HG03139 (cell line): ENCODE measurements at regions not wholly inside any gene's neighbourhood (a gene's known extent, or its start where the extent isn't known, plus 50 kb on each side); places are given as distances from the start of the nearest gene placed in this dataset.

Experiments used
- ATAC-seq: cut with Tn5 transposase; IDR thresholded peaks from one replicate; pipeline ENCODE4 v1.9.1; 2021; ENCODE audit not compliant: unreplicated experiment

GRCh38 chr1:209342441-209343175, 240.9 kb upstream of the CAMK1G start:
- ATAC-seq: no peak

DNA sequence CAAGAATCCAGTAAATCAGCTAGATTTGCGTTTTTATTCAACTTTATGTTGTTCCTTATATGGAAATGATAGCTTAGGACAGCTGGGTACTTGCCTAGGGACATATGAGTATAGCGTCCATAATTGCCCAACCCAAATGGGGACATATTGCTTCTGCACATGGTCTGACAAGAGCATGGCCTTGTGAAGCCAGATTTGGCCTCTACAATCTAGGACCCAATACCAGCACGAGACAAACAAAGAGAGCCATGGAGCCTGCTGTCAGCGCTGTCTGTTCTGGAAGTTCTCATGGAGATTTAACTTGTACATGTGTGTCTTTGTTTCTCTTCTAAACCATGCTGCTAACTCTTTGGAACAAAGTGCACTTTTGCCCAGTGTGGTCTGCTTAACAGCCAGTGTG, 240.0 kb upstream of the CAMK1G start:
- no peak for ATAC-seq

DNA sequence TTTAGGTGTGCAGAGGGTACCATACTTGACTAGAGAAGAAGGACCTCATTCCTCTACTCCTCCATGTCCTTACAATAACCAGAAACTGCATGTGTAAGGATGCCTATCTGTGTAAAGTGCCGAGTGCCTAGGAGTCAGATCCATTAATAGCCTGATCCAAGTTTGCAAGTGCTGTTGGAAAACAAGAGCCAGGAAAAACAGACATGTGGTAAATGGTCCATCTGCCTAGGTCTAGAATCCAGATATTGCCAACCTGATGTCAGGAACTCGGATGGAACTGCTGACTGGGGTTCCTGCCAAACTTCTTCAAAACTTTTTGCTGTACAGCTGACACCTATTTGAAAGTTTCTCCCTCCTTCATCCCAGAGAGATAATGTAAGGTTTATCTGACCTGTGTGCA, 239.4 kb upstream of the CAMK1G start:
- ATAC-seq: no peak

DNA sequence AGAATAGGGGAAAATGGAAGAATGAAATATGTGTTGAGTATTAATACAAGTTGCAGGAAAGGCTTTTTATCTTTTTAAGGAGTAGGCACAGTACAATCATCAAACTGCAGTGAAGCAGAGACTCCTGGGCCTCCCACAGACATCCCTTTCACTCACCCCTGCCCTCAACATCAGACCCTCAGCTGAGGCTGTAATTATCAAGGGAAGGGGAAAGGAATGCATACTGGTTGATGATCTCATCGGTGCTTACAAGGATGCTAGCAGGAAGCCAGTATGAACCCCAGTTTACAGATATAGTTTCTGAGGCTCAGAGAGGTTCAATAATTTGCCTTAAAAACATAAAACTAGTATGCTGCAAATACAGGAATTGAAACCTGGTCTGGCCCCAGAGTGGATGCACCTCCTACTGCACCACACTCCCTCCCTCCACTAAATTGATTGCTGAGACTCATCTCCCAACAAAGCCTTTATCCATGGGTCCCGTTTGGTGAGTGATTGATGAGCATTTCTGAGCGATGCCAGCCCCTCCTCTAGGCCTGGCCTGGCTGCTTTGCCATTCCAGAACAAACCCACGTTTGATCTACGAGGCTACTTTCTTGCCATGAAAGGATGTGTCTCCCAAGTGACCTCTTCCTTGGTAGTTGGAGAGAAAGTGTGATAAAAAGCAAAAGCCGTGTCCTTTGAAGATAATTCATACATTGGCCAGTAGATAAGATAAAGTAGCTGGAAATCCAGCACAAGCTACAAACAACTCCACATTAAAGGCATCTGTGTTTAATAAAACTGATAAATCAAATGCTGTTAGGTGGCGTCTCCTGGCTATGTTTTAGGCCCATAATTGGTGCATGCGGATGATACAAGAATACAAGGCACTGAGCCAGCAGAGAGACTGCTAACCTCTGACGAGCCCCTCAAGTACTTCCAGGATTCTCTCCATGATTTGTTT, 233.9 kb upstream of the CAMK1G start:
- no peak for ATAC-seq

DNA sequence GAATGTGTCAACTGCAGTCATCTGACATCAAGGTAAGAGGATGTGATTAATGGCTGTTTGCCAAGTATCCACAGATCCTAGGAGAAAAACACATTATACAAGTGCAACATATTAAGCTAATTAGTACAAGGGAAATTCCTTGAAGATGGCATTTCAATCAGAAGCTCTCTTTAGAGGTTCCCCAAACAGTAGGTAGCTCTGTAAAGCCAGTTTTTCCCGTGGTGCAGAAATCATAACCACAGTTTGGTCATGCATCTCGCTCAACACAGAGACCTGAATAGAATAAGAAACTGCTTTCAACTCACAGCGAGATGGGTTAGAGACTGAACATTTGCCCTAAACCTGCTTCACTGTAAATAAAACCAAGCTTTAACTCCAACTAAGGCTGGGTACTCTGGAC, 230.5 kb upstream of the CAMK1G start:
- no peak for ATAC-seq

DNA sequence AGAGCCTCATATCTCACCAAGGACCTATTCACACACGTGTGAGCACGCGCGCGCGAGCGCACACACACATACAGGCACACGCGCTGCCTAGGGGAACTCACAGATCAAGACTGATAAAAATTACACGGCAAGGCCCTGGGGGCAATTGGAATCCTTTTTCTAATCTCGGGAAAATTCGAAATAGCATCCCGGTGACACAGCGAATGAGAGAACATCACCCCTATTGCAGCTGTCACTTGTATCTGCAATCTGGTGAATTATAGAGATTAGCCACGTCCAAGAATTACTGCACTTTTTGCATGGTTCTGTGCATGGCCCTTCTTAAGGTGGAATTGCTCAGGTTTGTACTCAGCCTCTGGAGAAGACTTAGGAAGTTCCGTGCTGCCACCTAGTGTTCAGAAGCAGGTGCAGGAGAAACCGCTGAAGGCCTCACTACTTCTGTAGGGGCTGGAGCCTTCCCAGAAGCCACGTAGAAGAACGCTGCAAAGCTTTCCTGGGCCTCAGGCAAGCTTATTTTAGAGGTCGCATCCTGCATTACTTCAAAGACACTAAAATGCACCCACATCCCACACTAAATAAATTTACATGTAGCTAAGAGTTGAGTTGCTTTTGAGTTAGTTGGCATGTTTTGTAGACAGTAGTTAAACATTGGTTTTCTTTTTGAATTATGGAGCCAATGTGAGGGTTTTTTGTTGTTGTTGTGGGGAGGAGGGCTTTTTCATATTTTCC, 229.2 kb upstream of the CAMK1G start:
- ATAC-seq: peak; percentile 84

GRCh38 chr1:209354840-209355165, 228.7 kb upstream of the CAMK1G start:
- no peak for ATAC-seq

DNA sequence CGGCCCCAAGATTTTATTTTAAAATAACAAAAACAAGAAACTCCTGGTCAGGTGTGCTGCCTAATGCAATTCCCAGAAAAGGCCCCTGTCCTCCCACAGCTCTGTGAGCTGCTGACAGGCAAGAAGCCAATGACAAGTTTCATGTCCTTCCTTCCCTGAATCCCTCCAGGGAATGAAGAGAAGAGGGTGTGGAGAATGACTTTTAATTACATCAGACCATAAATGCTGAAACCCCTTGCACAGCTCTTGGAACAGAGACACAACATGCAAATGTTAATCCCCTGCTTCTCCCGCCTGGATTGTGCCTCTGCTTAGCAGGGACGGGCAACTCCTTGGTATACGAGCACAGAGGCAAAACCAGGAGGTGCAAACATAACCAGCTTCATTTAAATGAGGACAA, 228.1 kb upstream of the CAMK1G start:
- no peak for ATAC-seq

DNA sequence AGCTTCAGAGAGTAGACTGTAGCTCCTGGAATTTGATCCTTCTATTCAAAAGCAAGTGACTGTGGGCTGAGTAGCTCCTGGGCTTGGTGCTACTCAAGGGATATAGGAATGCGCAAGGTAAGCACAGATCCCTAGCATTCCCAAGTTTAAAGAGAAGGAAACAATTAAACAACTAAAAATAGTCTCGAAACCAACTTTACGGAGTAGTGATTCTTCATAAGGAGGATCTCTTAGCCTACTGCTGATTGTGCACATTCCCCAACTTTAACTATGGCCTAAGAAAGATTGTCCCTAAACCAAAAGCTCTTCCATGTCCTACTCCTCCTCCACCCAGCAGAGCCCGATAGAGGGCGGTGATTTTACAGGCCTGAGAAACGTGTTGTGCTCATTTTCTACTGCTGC, 226.5 kb upstream of the CAMK1G start:
- ATAC-seq: no peak

DNA sequence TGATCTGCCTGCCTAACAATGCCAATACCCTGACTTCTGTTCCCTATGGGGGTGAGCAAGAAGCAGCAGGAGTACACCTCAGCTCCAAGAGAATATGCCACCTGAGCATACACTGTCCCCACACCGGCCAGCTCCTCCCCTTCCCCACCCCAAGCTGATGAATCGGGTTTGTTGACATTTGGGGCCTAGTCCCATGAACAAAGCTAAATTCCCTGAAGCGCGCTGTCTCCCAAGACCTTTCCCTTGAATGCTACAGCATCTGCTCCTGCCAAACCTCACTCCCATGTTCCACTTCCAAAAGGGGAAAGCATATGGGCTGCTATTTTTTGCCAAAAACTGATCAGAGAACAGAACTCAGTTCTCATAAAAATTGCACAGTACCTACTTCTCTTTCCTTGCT, 220.4 kb upstream of the CAMK1G start:
- ATAC-seq: no peak

DNA sequence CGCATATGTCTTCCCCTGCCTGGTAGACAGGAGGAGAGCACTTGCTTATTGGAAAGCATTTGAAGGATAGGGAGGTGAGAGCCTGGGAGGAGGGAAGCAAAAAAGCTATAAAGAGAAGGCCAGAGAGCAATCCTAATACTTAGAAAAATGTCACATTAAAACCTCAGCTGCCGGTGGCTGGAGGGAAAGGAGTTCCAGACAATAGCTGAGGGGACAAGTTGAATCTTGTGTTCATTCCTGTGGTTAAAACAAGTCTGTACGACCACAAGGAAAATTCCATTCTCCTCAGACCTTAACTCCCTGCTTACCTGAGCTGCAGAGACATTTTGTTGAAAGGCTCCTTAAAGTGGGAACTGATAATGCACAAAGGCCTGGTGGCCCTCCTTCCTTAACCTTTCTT, 218.8 kb upstream of the CAMK1G start:
- ATAC-seq: no peak

DNA sequence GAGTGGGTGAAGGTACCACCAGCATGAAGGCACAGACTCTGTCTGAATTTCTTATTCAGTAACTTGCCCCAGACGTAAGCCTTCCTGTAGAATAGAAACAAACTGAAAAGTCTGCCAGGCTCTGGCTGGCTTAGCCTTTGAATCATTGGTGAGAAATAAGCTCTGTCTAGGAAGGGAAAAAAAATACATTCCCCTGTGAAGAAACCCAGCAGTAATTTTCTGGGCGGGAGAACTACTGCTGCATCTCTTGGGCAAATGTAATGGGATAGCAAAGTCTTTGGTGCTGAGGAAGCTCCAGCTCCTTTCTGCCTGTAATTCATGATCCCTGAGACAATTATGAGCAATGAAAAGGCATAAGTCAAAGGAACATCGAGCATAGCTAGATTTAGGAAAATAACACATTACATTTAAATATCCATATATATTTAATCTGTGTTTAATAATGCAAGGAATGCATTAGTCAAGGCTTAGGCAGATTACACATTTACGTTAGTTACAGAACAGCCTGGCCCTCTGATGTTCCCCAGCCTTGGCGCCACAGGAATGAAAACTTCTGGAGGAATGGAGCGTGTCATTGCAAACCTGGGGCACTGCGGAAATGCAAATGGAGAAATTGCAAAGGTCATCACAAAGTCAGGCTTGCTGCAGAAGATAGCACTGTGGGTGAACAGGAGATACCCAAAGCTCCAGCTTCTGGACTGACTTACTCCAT, 216.3 kb upstream of the CAMK1G start:
- no peak for ATAC-seq

- ATAC-seq: no peak
Measured at GRCh38 chr1:209368864-209369598, 214.5 kb upstream of the CAMK1G start.

DNA sequence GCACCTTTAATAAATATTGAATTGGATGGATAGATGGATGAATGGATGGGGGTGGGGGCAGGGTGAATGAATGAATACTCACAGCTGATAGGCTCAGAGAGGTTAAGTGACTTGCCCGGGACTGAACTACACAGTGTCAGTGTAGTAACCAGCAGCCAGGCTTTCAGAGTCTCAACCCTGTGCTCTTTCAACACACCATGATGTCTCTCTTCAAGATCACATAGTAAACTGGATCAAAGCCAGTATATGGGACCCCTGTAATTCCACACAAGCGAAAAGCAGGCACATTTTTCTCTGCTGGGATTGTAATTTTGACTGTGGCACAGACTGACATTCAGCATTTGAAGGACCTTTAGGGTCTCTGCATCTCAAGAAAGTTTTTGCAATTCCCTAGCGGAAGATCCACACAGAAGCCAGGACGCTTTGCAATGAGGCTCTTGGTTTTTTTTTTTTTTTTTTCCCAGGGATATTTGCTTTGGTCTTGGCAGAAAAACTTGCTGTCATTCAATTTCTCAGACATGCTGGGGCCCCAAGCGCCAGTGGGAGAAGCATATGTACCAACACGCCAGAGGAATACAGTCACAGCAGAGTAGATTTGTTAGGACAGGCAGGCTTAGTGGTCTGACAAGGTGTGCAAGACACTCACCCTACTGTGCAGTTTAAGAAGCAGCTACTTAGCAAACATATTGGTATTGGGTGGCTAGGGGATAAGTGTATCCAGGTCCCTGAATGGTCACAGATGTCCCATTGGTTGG, 213.1 kb upstream of the CAMK1G start:
- ATAC-seq: no peak

DNA sequence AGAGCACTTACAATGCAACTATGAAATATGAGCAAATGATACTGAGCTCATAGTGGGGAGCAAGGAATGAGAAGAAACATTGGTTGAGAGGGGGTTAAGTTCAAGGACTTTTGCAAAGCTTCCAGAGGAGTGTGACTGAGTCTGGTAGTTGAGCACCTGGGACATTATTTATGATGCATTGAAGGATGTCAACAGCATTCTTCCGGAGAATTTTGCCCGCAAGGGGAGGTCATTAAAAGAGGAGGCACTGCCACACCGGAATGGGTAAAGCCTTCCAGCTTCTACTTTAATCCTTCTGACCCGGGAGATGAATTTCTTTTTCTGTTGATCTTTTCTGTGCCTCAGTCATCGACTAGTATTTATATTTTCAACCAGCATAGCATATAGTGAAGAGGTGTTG, 208.4 kb upstream of the CAMK1G start:
- no peak for ATAC-seq

DNA sequence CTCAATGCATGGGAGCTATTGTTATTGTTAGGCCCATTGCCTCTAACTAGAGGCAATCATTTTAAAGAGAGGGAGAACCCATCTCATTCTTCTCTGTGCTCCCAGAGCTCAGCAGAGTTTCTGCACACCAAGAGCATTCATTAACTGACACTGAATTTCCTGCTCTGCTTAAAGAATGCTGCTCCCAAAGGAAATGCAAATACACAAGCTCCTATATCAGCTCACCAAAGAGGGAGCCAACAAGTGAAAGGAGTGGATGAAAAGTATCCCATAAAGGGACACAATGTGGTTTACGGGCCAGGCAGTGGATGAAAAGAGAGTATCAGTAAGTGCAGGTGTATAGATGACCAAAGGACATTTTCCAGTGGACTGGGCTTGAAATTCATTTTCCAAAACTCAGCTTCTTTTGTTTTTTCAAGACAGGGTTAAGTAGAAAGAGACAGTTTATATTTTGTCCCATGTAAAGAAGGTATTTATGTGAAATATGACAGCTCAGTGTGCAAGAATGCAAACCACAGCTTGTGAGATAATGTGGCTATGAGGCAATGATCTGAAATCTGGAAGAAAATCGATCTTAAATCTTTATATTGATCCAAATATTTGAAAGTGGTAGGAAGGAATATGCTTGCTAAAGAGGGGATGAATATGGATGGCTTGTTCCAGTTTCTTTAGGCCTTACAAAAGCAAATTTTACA, 207.7 kb upstream of the CAMK1G start:
- no peak for ATAC-seq

DNA sequence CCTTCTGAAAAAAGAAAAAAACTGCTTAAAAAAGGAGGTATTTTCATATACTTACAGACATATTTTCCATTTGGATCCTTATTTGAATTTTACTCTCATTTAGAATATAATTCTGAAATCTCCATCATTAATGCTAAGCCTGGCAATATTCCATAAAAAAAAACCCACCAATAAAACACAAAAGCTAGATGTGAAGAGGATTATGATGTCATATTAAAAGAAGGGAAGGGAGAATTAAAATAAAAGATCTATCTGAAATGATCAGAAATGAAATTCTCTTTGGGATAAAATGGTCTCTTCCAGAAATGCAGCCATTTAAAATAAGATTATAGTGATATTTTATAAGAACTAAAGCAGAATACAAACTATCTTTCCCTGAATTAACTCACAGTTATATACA, 206.7 kb upstream of the CAMK1G start:
- no peak for ATAC-seq

GRCh38 chr1:209377995-209378394, 205.5 kb upstream of the CAMK1G start:
- no peak for ATAC-seq

DNA sequence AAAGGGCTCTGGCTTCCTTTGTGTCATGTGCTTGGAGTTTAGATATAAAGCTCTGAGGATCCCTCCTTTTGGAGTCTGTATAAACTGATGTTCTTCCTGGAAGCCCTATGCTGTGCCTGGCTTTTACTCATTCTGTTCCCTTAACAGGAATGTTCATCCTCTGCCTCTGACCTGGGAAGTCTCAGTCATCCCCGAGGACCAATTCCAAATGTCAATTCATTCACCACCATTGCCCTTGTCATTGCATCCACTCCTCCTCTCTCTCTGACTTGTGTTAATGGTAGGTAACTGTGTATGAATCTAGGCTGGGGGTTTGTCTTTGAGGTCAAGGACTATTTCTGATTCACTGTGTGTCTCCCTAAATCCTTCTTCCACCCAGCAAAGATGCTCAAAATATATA, 204.2 kb upstream of the CAMK1G start:
- no peak for ATAC-seq
